Endometrium (tissue), 2 donors: ENCODE measurements at regions not wholly inside any gene's neighbourhood (a gene's known extent, or its start where the extent isn't known, plus 50 kb on each side); places are given as distances from the start of the nearest gene placed in this dataset.
"Not testable (repeated sequence)": the region's sequence is repeated elsewhere in the genome, so short reads cannot be mapped to it uniquely, and the experiment has no call there.

Source experiments
- FAIRE-seq: peaks from 2 replicates; lab custom pipeline; 2012; peaks lifted over from hg19 to GRCh38; lab: Jason Lieb, UNC
- donor health status: control.
- donor health status: control.

GRCh38 chr13:66237411-66238062 lies 992.6 kb downstream of the PCDH9 start:
- FAIRE-seq, result no peak

GRCh38 chr13:66234159-66234558 lies 996.0 kb downstream of the PCDH9 start:
- FAIRE-seq, result no peak

GRCh38 chr13:66231958-66232357 lies 998.2 kb downstream of the PCDH9 start:
- FAIRE-seq, result not testable (repeated sequence)

- no peak for FAIRE-seq
These were observed 1005.1 kb downstream of the PCDH9 start for GRCh38 chr13:66225072-66225471.

GRCh38 chr13:66224663-66225062 lies 1005.5 kb downstream of the PCDH9 start:
- no peak for FAIRE-seq

GRCh38 chr13:66222926-66223325 lies 1007.2 kb downstream of the PCDH9 start:
- no peak for FAIRE-seq

GRCh38 chr13:66222127-66222526 lies 1008.0 kb downstream of the PCDH9 start:
- FAIRE-seq, result no peak

GRCh38 chr13:66219506-66219905 lies 1010.6 kb downstream of the PCDH9 start:
- FAIRE-seq, result no peak

GRCh38 chr13:66218583-66218982 lies 1011.6 kb downstream of the PCDH9 start:
- FAIRE-seq, result no peak

GRCh38 chr13:66216728-66217127 lies 1013.4 kb downstream of the PCDH9 start:
- no peak for FAIRE-seq

- no peak for FAIRE-seq
These were observed 1015.7 kb downstream of the PCDH9 start for GRCh38 chr13:66214467-66214866.

- FAIRE-seq, result no peak
These were observed 1017.6 kb downstream of the PCDH9 start for GRCh38 chr13:66212511-66212910.

GRCh38 chr13:66210677-66211076 lies 1019.5 kb downstream of the PCDH9 start:
- FAIRE-seq, result no peak

- no peak for FAIRE-seq
These were observed 1021.5 kb downstream of the PCDH9 start for GRCh38 chr13:66208589-66208988.

GRCh38 chr13:66207610-66208009 lies 1022.5 kb downstream of the PCDH9 start:
- no peak for FAIRE-seq

- FAIRE-seq, result no peak
These were observed 1024.3 kb downstream of the PCDH9 start for GRCh38 chr13:66205807-66206206.

- no peak for FAIRE-seq
These were observed 1029.6 kb downstream of the PCDH9 start for GRCh38 chr13:66200555-66200954.

GRCh38 chr13:66195238-66195637 lies 1034.9 kb downstream of the PCDH9 start:
- FAIRE-seq, result no peak

- no peak for FAIRE-seq
These were observed 1040.2 kb downstream of the PCDH9 start for GRCh38 chr13:66189986-66190385.

- FAIRE-seq, result no peak
These were observed 1049.3 kb downstream of the PCDH9 start for GRCh38 chr13:66180836-66181235.

GRCh38 chr13:66171920-66172319 lies 1058.2 kb downstream of the PCDH9 start:
- no peak for FAIRE-seq

GRCh38 chr13:66162470-66162869 lies 1067.7 kb downstream of the PCDH9 start:
- no peak for FAIRE-seq

- no peak for FAIRE-seq
These were observed 1070.6 kb downstream of the PCDH9 start for GRCh38 chr13:66159511-66159910.

- FAIRE-seq, result no peak
These were observed 1075.2 kb downstream of the PCDH9 start for GRCh38 chr13:66154976-66155375.

GRCh38 chr13:66154354-66154753 lies 1075.8 kb downstream of the PCDH9 start:
- no peak for FAIRE-seq
